A549 (cell line): ENCODE measurements at regions not wholly inside any gene's neighbourhood (a gene's known extent, or its start where the extent isn't known, plus 50 kb on each side); places are given as distances from the start of the nearest gene placed in this dataset.

ENCODE experiments used
- ATAC-seq, 2 experiments: fragments of 200-7000 bp in 1 of 2; fragments of >200 bp in 1 of 2; cut with Nextera tagmentation in 1 of 2; cut with Tn5 transposase in 1 of 2; 3 replicates each; pipeline versions ENCODE4 v1.8.0 to v1.9.1; 2018 to 2020; ENCODE audit warnings: mild to moderate bottlenecking in 1 of 2, moderate library complexity in 1 of 2
- CTCF ChIA-PET: fragments of 300-600 bp; sonication (Branson Sonifier 250); formaldehyde crosslinking; extraction: SDS; loops from one replicate; lab custom pipeline; 2021; ENCODE audit warnings: antibody characterized with exemption, inconsistent platforms; lab: Yijun Ruan, JAX
- POLR2A ChIA-PET: fragments of 350-600 bp; formaldehyde crosslinking; extraction: SDS; loops from one replicate; lab custom pipeline; 2021; ENCODE audit warnings: antibody characterized with exemption, inconsistent platforms; lab: Yijun Ruan, JAX
- DNase-seq, 2 experiments: peaks; one replicate each; pipeline versions ENCODE4 v3.0.0 to v3.0.0-alpha.2; 2011 to 2016; ENCODE audit warnings: low read depth in 1 of 2, low spot score in 1 of 2
- FAIRE-seq: peaks from 2 replicates; lab custom pipeline; 2011; peaks lifted over from hg19 to GRCh38; lab: Jason Lieb, UNC
- H3K27ac ChIP-seq, 2 experiments: fragments of >200 bp; sonication (Bioruptor Twin); formaldehyde crosslinking; 3 replicates each; pipeline ENCODE4 v1.5.1; 2016 to 2017
- H3K4me1 ChIP-seq: fragments of >200 bp; sonication (Bioruptor Twin); formaldehyde crosslinking; 3 replicates; pipeline ENCODE4 v1.6.1; 2016
- H3K4me2 ChIP-seq: fragments of >200 bp; sonication (Bioruptor Twin); formaldehyde crosslinking; 3 replicates; pipeline ENCODE4 v1.6.1; 2016
- H3K4me3 ChIP-seq: fragments of >200 bp; sonication (Bioruptor Twin); formaldehyde crosslinking; 3 replicates; pipeline ENCODE4 v1.5.1; 2016
- H3K9me3 ChIP-seq: fragments of >200 bp; sonication (Bioruptor Twin); formaldehyde crosslinking; 3 replicates; pipeline ENCODE4 v1.6.1; 2016
- CBX8 ChIP-seq: fragments of 200-600 bp; sonication (generic); IDR thresholded peaks from 2 replicates; pipeline ENCODE4 v1.6.1; 2016
- CHD2 ChIP-seq: fragments of 150-350 bp; IDR thresholded peaks from 2 replicates; pipeline ENCODE4 v1.6.1; 2014; ENCODE audit warnings: low read length; ENCODE audit not compliant: partially characterized antibody
- CTCF ChIP-seq: fragments of >200 bp; sonication (Bioruptor Twin); formaldehyde crosslinking; IDR thresholded peaks from 3 replicates; pipeline ENCODE4 v1.5.1; 2016
- E2F6 ChIP-seq: IDR thresholded peaks from 2 replicates; pipeline ENCODE4 v1.6.1; 2012; ENCODE audit warnings: low read depth, borderline replicate concordance
- HES2 ChIP-seq: fragments of >200 bp; sonication (Bioruptor Twin); formaldehyde crosslinking; IDR thresholded peaks from 2 replicates; pipeline ENCODE4 v1.6.1; 2016
- HMGXB4 ChIP-seq: fragments of 250-450 bp; sonication (Bioruptor Pico); IDR thresholded peaks from 2 replicates; pipeline ENCODE4 v1.5.0; 2021; ENCODE audit warnings: mild to moderate bottlenecking, moderate library complexity, borderline replicate concordance
- KDM5A ChIP-seq: fragments of 200-600 bp; sonication (generic); IDR thresholded peaks from 2 replicates; pipeline ENCODE4 v1.6.1; 2016; ENCODE audit warnings: antibody characterized with exemption, mild to moderate bottlenecking
- MAFK ChIP-seq: fragments of 450-650 bp; IDR thresholded peaks from 2 replicates; pipeline ENCODE4 v1.6.1; 2014; ENCODE audit not compliant: partially characterized antibody
- MAX ChIP-seq: IDR thresholded peaks from 2 replicates; pipeline ENCODE4 v1.6.1; 2012
- NPAS2 ChIP-seq: fragments of 250-450 bp; sonication (Bioruptor Pico); IDR thresholded peaks from 2 replicates; pipeline ENCODE4 v1.8.0; 2022; ENCODE audit warnings: mild to moderate bottlenecking, moderate library complexity, borderline replicate concordance
- NR3C1 ChIP-seq: fragments of >200 bp; sonication (Bioruptor Twin); formaldehyde crosslinking; IDR thresholded peaks from 3 replicates; pipeline ENCODE4 v1.6.1; 2017
- PHF8 ChIP-seq: fragments of 200-600 bp; sonication (generic); IDR thresholded peaks from 2 replicates; pipeline ENCODE4 v1.6.1; 2016; ENCODE audit warnings: low read depth, mild to moderate bottlenecking, antibody characterized with exemption, moderate library complexity, borderline replicate concordance
- POLR2A ChIP-seq: IDR thresholded peaks from 2 replicates; pipeline ENCODE4 v1.6.1; 2012; ENCODE audit warnings: mild to moderate bottlenecking, low read length
- RAD21 ChIP-seq, 2 experiments: fragments of >200 bp in 1 of 2; sonication (Bioruptor Twin) in 1 of 2; formaldehyde crosslinking in 1 of 2; IDR thresholded peaks in 1 of 2; conservative IDR thresholded peaks in 1 of 2; 2 replicates in 1 of 2; 3 replicates in 1 of 2; pipeline ENCODE4 v1.6.1; 2012 to 2018; ENCODE audit warnings: inconsistent platforms in 1 of 2
- REST ChIP-seq: fragments of 200-600 bp; sonication (generic); IDR thresholded peaks from 2 replicates; pipeline ENCODE4 v1.6.1; 2016; ENCODE audit warnings: antibody characterized with exemption, mild to moderate bottlenecking, moderate library complexity
- USF2 ChIP-seq: fragments of 450-650 bp; IDR thresholded peaks from 2 replicates; pipeline ENCODE4 v1.6.1; 2014; ENCODE audit warnings: antibody characterized with exemption
- ZC3H11A ChIP-seq: fragments of 450-650 bp; IDR thresholded peaks from 2 replicates; pipeline ENCODE4 v1.6.1; 2014; ENCODE audit warnings: antibody characterized with exemption, mild to moderate bottlenecking
- ZNF302 ChIP-seq: fragments of 250-450 bp; sonication (Bioruptor Pico); IDR thresholded peaks from 2 replicates; pipeline ENCODE4 v1.9.0; 2021; ENCODE audit warnings: inconsistent platforms, mild to moderate bottlenecking, moderate library complexity
- WGBS: methylation state at CpG from one replicate; pipeline ENCODE4 v1.1.6; 2017; ENCODE audit errors: missing lambda C conversion rate; 5-methylcytosine and 5-hydroxymethylcytosine counted together
- TF ChIP-seq, protein P1 (sequence below): fragments of 250-450 bp; sonication (Bioruptor Pico); IDR thresholded peaks from 2 replicates; pipeline ENCODE4 v1.5.0; 2020; ENCODE audit warnings: low read depth, mild to moderate bottlenecking, moderate library complexity

DNA sequence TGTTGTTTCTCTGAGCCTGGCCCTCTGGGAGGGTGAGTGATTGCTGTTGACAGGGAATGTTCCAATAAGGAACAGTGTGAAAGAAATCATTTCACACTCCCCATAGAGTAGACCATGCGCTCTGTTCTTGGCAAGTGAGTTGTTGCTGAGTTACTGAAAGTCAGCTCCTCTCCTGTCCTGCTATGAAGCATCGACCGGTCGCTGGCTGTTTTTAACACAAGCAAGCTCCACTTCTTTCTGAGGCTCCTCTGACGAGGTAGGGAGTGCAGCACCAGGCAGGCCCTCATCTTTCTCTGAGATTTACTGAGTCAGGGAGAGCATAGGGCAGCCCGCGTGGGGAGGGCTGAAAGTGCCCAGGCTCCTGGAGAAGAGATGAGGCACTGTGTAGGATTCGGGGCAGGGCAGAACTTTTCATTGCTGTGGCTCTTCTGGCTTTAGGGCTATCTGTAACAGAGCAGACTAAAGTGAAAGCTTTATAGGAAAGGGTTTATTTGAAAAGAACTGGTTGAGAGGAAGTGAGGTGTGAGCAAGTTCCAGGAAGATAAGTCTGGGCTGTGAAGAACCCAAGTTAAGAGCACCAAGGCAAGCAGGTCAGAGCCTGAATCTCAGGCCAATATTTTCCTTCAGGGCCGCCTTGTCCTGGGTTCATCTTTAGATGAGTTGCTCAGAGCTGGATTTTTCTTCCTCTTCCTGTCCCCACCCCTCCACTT lies 332.2 kb downstream of the CCSER2 start (continued):
- TF ChIP-seq, protein P1, sequence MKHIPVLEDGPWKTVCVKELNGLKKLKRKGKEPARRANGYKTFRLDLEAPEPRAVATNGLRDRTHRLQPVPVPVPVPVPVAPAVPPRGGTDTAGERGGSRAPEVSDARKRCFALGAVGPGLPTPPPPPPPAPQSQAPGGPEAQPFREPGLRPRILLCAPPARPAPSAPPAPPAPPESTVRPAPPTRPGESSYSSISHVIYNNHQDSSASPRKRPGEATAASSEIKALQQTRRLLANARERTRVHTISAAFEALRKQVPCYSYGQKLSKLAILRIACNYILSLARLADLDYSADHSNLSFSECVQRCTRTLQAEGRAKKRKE (CRISPR knock-in tag) = no peak

- Histone ChIP-seq H3K4me1 (no peaks in the 10 kb centered on the region), H3K4me2 (no peak overlapping the region), H3K9me3 (no peaks in the 10 kb centered on the region), H3K27ac (no peak overlapping the region), H3K4me3 (no peak overlapping the region)
- 2% methylated on average over 5 of the region's 5 CpGs for WGBS
- TF ChIP-seq KDM5A (no peak), MAFK (no peak), NPAS2 (no peak), ZC3H11A (no peak), POLR2A (no peak), CHD2 (no peak), REST (no peak), USF2 (no peak), NR3C1 (no peak), MAX (no peak), HES2 (no peak), ZNF302 (CRISPR knock-in tag) (no peak), CBX8 (no peak), E2F6 (no peak)
- no peak for ATAC-seq
- POLR2A ChIA-PET = no interaction called here
- FAIRE-seq = no peak
- CTCF ChIA-PET = interaction anchor here (1.3 kb wide), 1 partner anchor 52 kb away, joined by 5 read pairs; no protein-coding TSS in a partner anchor
- no peak for DNase-seq
These were observed 336.8 kb downstream of the CCSER2 start for GRCh38 chr10:84665211-84665610.

DNA sequence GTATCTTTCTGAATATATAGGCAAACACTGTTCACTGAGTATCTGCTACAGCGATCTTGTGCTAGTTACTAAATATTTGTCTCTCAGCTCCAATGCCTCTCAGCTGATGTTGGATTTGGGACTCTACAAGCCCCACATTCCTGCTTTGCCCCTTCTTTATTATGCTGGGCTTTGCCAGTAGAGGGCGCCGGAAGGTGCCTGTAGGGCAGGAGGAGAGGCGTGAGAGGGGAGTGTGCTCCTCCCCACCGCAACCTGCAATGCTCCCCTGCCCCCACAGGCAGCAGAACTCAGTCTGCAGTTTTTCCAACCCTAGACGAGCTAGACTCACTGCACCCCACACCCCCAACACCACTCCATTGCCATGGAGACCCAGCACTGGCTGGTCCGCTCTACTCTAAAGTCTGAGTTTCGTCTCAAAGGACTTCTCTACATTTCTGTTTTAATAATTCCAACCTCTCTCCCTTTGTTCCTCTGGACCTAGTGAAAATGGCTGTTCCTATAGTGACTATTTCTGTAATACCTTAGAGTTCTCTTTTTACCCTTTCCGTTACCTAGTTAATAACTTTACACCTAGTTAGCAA lies 337.6 kb downstream of the CCSER2 start:
- peak; percentile 56 to 91; a peak in 4 of 6 replicates for ATAC-seq
- FAIRE-seq = no peak
- DNase-seq = peak; percentile 15 to 20
- no peak overlapping the region for H3K4me2 ChIP-seq
- POLR2A ChIA-PET = no interaction called here
- no peaks in the 10 kb centered on the region for H3K9me3 ChIP-seq
- no peak overlapping the region for H3K4me3 ChIP-seq
- CTCF ChIA-PET = interaction anchor here (0.5 to 0.9 kb wide), 2 partner anchors 12 to 88 kb away, joined by 3 read pairs; no protein-coding TSS in a partner anchor
- no peak overlapping the region for H3K27ac ChIP-seq
- 21% methylated on average over 9 of the region's 9 CpGs for WGBS
- no peak for TF ChIP-seq MAFK
- no peak for TF ChIP-seq PHF8
- TF ChIP-seq CTCF = peak; percentile 33
- no peak for TF ChIP-seq HMGXB4 (CRISPR knock-in tag)
- peak in 1 of 2 experiments; percentile 37; a peak in 2 of 5 replicates for TF ChIP-seq RAD21 (conservative IDR thresholded peaks at IDR 0.05 in 1 of 2, IDR thresholded peaks at IDR 0.05 in 1 of 2)
- H3K4me1 ChIP-seq = no peaks in the 10 kb centered on the region
